Choroid plexus epithelial cell (primary cell): ENCODE measurements at regions not wholly inside any gene's neighbourhood (a gene's known extent, or its start where the extent isn't known, plus 50 kb on each side); places are given as distances from the start of the nearest gene placed in this dataset.

Experiments used
- DNase-seq: peaks from one replicate; pipeline ENCODE4 v3.0.0-alpha.2; 2010; ENCODE audit warnings: low read depth
- H3K4me3 ChIP-seq: 2 replicates; pipeline ENCODE4 v1.5.1; 2011; ENCODE audit warnings: low read depth, mild to moderate bottlenecking, control low read depth, low read length, moderate library complexity
- CTCF ChIP-seq: conservative IDR thresholded peaks from 2 replicates; pipeline ENCODE4 v1.5.1; 2011; ENCODE audit warnings: low read depth, mild to moderate bottlenecking, control low read depth, inconsistent platforms, low read length, moderate library complexity

GRCh38 chr5:72013766-72014624, 93.3 kb upstream of the MAP1B start:
- DNase-seq, result peak; percentile 71
- no peak overlapping the region for H3K4me3 ChIP-seq
- no peak for TF ChIP-seq CTCF

GRCh38 chr5:72015103-72015548, 92.1 kb upstream of the MAP1B start:
- H3K4me3 ChIP-seq, result peak overlapping the region; percentile 20
- no peak for TF ChIP-seq CTCF
- DNase-seq, result peak; percentile 94

GRCh38 chr5:72018143-72018803, 89.0 kb upstream of the MAP1B start:
- H3K4me3 ChIP-seq, result no peak overlapping the region
- DNase-seq, result peak; percentile 78

GRCh38 chr5:72020161-72020983, 86.9 kb upstream of the MAP1B start:
- no peak for DNase-seq
- no peak for TF ChIP-seq CTCF

More at GRCh38 chr5:72018143-72018803, 89.0 kb upstream of the MAP1B start:
- peak; percentile 98 for TF ChIP-seq CTCF

GRCh38 chr5:72021651-72022357, 85.5 kb upstream of the MAP1B start:
- H3K4me3 ChIP-seq, result no peak overlapping the region
- no peak for DNase-seq
- TF ChIP-seq CTCF, result no peak

More at GRCh38 chr5:72020161-72020983, 86.9 kb upstream of the MAP1B start:
- H3K4me3 ChIP-seq, result no peak overlapping the region

- H3K4me3 ChIP-seq, result no peak overlapping the region
- no peak for DNase-seq
- TF ChIP-seq CTCF, result no peak
Observed at GRCh38 chr5:72028382-72028781, 78.9 kb upstream of the MAP1B start.
